ENCODE measurements at regions not wholly inside any gene's neighbourhood (a gene's known extent, or its start where the extent isn't known, plus 50 kb on each side); places are given as distances from the start of the nearest gene placed in this dataset.

DNA sequence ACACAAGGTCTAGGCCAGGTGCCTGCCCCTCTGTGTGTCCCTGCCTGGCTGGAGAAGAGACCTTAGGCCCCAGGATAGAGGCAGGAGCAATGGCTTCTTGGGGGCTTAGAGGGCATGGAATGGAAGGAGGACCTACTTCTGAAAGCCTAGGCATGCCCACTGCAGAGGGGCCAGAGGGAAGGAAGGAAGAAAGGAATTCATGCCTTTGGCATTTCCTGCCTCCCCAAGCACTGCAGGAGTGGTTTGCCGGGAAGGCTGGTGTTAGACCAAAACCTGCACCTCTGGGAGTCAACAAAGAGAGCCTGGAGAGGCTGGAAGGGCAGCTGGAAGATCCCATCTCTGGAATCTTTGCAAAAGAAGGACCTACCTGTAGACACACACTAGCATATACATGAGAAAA, 50.7 kb upstream of the KCNE2 start:
- TF ChIP-seq, protein P1, sequence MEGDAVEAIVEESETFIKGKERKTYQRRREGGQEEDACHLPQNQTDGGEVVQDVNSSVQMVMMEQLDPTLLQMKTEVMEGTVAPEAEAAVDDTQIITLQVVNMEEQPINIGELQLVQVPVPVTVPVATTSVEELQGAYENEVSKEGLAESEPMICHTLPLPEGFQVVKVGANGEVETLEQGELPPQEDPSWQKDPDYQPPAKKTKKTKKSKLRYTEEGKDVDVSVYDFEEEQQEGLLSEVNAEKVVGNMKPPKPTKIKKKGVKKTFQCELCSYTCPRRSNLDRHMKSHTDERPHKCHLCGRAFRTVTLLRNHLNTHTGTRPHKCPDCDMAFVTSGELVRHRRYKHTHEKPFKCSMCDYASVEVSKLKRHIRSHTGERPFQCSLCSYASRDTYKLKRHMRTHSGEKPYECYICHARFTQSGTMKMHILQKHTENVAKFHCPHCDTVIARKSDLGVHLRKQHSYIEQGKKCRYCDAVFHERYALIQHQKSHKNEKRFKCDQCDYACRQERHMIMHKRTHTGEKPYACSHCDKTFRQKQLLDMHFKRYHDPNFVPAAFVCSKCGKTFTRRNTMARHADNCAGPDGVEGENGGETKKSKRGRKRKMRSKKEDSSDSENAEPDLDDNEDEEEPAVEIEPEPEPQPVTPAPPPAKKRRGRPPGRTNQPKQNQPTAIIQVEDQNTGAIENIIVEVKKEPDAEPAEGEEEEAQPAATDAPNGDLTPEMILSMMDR (IDR thresholded peaks at IDR 0.05; ENCODE audit: low read length), result no peak
- TF ChIP-seq EZH2 (optimal IDR thresholded peaks at IDR 0.05; ENCODE audit: low read depth, low read length), result no peak
- no peak for TF ChIP-seq EZH2phosphoT487 (IDR thresholded peaks at IDR 0.05; ENCODE audit: low read length)
